Natural killer cell (primary cell): ENCODE measurements at regions not wholly inside any gene's neighbourhood (a gene's known extent, or its start where the extent isn't known, plus 50 kb on each side); places are given as distances from the start of the nearest gene placed in this dataset.

Source experiments
- ATAC-seq, 3 donors: fragments of 150-1000 bp in 2 of 3; fragments of 200-7000 bp in 1 of 3; cut with Tn5 transposase; 1 replicate in 1 of 3; 2 replicates in 2 of 3; pipeline ENCODE4 v1.10.0; 2021; ENCODE audit warnings: mild to moderate bottlenecking in 2 of 3, moderate library complexity in 2 of 3
- DNase-seq, 2 donors: peaks; one replicate each; pipeline versions ENCODE4 v3.0.0 to v3.0.0-alpha.2; 2013 to 2021; ENCODE audit warnings: mixed read lengths in 1 of 2
- H3K27ac ChIP-seq: one replicate; pipeline ENCODE4 v1.5.1; 2013; ENCODE audit warnings: mild to moderate bottlenecking, low read length
- H3K27me3 ChIP-seq: one replicate; pipeline ENCODE4 v1.6.1; 2013; ENCODE audit warnings: low read length; ENCODE audit not compliant: control insufficient read depth, insufficient read depth
- H3K36me3 ChIP-seq: one replicate; pipeline ENCODE4 v1.6.1; 2013; ENCODE audit warnings: low read length; ENCODE audit not compliant: control insufficient read depth, insufficient read depth
- H3K4me1 ChIP-seq: one replicate; pipeline ENCODE4 v1.6.1; 2013; ENCODE audit warnings: low read length; ENCODE audit not compliant: control insufficient read depth, insufficient read depth
- H3K4me3 ChIP-seq: one replicate; pipeline ENCODE4 v1.5.1; 2013; ENCODE audit warnings: low read length
- H3K9me3 ChIP-seq: one replicate; pipeline ENCODE4 v1.6.1; 2013; ENCODE audit warnings: low read length; ENCODE audit not compliant: control insufficient read depth, insufficient read depth
- H3K27ac Mint-ChIP-seq, 2 donors: one replicate each; pipeline ENCODE4 v1.8.0; 2022; ENCODE audit warnings: mild to moderate bottlenecking in 2 of 2, mixed read lengths in 2 of 2, moderate library complexity in 1 of 2
- H3K27me3 Mint-ChIP-seq, 2 donors: one replicate each; pipeline ENCODE4 v1.8.0; 2022; ENCODE audit warnings: low read depth in 2 of 2, mixed read lengths in 2 of 2
- H3K36me3 Mint-ChIP-seq: one replicate; pipeline ENCODE4 v1.8.0; 2022; ENCODE audit warnings: mixed read lengths
- H3K4me1 Mint-ChIP-seq, 2 donors: one replicate each; pipeline ENCODE4 v1.8.0; 2022; ENCODE audit warnings: mixed read lengths in 2 of 2
- H3K4me3 Mint-ChIP-seq: one replicate; pipeline ENCODE4 v1.8.0; 2022; ENCODE audit warnings: mild to moderate bottlenecking, moderate library complexity, mixed read lengths
- H3K9me3 Mint-ChIP-seq, 2 donors: one replicate each; pipeline ENCODE4 v1.8.0; 2022; ENCODE audit warnings: mixed read lengths in 2 of 2
- WGBS: methylation state at CpG from one replicate; pipeline ENCODE4 v1.1.7; 2013; ENCODE audit warnings: missing lambda C conversion rate; ENCODE audit not compliant: insufficient coverage; 5-methylcytosine and 5-hydroxymethylcytosine counted together
- intact Hi-C: fragments of 100-400 bp; cut with micrococcal nuclease; formaldehyde crosslinking; loops from one replicate; pipeline ENCODE4 v1.14.2; 2022
- TF ChIP-seq, protein P1 (sequence below): fragments of 200-600 bp; IDR thresholded peaks from one replicate; pipeline ENCODE4 v1.8.0; 2022; ENCODE audit warnings: antibody characterized with exemption

DNA sequence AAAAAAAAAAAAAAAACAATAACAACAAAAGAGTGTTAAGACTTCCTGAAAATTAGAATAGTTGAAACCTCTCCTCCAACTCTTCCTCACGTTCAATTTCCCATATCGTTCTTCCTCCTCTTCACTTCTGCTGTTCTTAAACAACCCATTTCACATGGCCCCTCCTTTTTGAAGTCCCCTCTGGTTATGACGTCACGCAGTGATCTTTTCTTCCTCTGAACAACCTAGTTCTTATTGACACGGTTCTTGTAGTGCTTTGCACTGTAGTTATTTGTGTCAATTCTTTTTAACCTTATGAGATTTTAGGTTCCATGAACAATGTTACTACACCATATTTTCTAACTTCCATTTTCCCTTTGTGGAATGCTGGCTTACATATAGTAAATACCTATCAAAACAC lies 69.5 kb upstream of the RGPD4 start:
- 83% methylated on average over 4 of the region's 5 CpGs for WGBS
- H3K4me1 Mint-ChIP-seq = no peaks in the 10 kb centered on the region
- H3K9me3 ChIP-seq = no peaks in the 10 kb centered on the region

GRCh38 chr2:107760620-107761364 lies 65.9 kb upstream of the RGPD4 start:
- Mint-ChIP-seq H3K27ac (no peak overlapping the region), H3K4me3 (no peak overlapping the region), H3K36me3 (peaks cover 6% of the 10 kb centered on the region), H3K27me3 (peaks cover 0 to 3% of the 10 kb centered on the region in 2 donors), H3K9me3 (peaks cover 3 to 6% of the 10 kb centered on the region in 2 donors), H3K4me1 (no peaks in the 10 kb centered on the region)
- H3K27me3 ChIP-seq = no peaks in the 10 kb centered on the region
- ATAC-seq (no peak), DNase-seq (no peak)
- H3K4me1 ChIP-seq = no peaks in the 10 kb centered on the region
- H3K36me3 ChIP-seq = no peaks in the 10 kb centered on the region
- 92% methylated on average over 3 of the region's 5 CpGs for WGBS
- no peak overlapping the region for H3K27ac ChIP-seq
- H3K4me3 ChIP-seq = no peak overlapping the region
- intact Hi-C loops = no loop called here
- TF ChIP-seq, protein P1, sequence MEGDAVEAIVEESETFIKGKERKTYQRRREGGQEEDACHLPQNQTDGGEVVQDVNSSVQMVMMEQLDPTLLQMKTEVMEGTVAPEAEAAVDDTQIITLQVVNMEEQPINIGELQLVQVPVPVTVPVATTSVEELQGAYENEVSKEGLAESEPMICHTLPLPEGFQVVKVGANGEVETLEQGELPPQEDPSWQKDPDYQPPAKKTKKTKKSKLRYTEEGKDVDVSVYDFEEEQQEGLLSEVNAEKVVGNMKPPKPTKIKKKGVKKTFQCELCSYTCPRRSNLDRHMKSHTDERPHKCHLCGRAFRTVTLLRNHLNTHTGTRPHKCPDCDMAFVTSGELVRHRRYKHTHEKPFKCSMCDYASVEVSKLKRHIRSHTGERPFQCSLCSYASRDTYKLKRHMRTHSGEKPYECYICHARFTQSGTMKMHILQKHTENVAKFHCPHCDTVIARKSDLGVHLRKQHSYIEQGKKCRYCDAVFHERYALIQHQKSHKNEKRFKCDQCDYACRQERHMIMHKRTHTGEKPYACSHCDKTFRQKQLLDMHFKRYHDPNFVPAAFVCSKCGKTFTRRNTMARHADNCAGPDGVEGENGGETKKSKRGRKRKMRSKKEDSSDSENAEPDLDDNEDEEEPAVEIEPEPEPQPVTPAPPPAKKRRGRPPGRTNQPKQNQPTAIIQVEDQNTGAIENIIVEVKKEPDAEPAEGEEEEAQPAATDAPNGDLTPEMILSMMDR = no peak
- H3K9me3 ChIP-seq = no peaks in the 10 kb centered on the region

More for the DNA sequence above, 69.5 kb upstream of the RGPD4 start:
- intact Hi-C loops = no loop called here
- no peaks in the 10 kb centered on the region for H3K36me3 ChIP-seq
- no peaks in the 10 kb centered on the region for H3K4me1 ChIP-seq
- no peak overlapping the region for H3K4me3 ChIP-seq
- no peaks in the 10 kb centered on the region for H3K27me3 ChIP-seq
- H3K36me3 Mint-ChIP-seq = peaks cover 5% of the 10 kb centered on the region
- H3K27ac Mint-ChIP-seq = no peak overlapping the region
- DNase-seq = no peak
- TF ChIP-seq, protein P1 = no peak
- peaks cover 3 to 7% of the 10 kb centered on the region in 2 donors for H3K9me3 Mint-ChIP-seq
- no peak overlapping the region for H3K4me3 Mint-ChIP-seq
- no peak for ATAC-seq
- no peak overlapping the region for H3K27ac ChIP-seq
- peaks cover 0 to 7% of the 10 kb centered on the region in 2 donors for H3K27me3 Mint-ChIP-seq

GRCh38 chr2:107772353-107772752 lies 54.3 kb upstream of the RGPD4 start:
- no peaks in the 10 kb centered on the region for H3K4me1 Mint-ChIP-seq
- no peaks in the 10 kb centered on the region for H3K4me1 ChIP-seq
- H3K4me3 ChIP-seq = no peak overlapping the region
- no peak overlapping the region for H3K4me3 Mint-ChIP-seq
- H3K27me3 ChIP-seq = no peaks in the 10 kb centered on the region
- no peaks in the 10 kb centered on the region for H3K9me3 Mint-ChIP-seq
- H3K27me3 Mint-ChIP-seq = peaks cover 0 to 9% of the 10 kb centered on the region in 2 donors
- WGBS = 96% methylated on average over 5 of the region's 5 CpGs
- no peak overlapping the region for H3K27ac ChIP-seq
- TF ChIP-seq, protein P1 = no peak
- intact Hi-C loops = no loop called here
- no peak for ATAC-seq
- no peaks in the 10 kb centered on the region for H3K36me3 ChIP-seq
- DNase-seq = no peak
- H3K27ac Mint-ChIP-seq = no peak overlapping the region
- H3K36me3 Mint-ChIP-seq = no peaks in the 10 kb centered on the region
- H3K9me3 ChIP-seq = no peaks in the 10 kb centered on the region

GRCh38 chr2:107775211-107775610 lies 51.5 kb upstream of the RGPD4 start:
- no peak overlapping the region for H3K4me3 Mint-ChIP-seq
- intact Hi-C loops = no loop called here
- Histone ChIP-seq H3K4me3 (no peak overlapping the region), H3K4me1 (no peaks in the 10 kb centered on the region), H3K27ac (no peak overlapping the region), H3K9me3 (no peaks in the 10 kb centered on the region), H3K27me3 (no peaks in the 10 kb centered on the region), H3K36me3 (no peaks in the 10 kb centered on the region)
- TF ChIP-seq, protein P1 = no peak
- no peaks in the 10 kb centered on the region for H3K4me1 Mint-ChIP-seq
- 85% methylated on average over 4 of the region's 5 CpGs for WGBS
- H3K9me3 Mint-ChIP-seq = peaks cover 0 to 3% of the 10 kb centered on the region in 2 donors
- peaks cover 0 to 9% of the 10 kb centered on the region in 2 donors for H3K27me3 Mint-ChIP-seq
- no peak for DNase-seq
- no peaks in the 10 kb centered on the region for H3K36me3 Mint-ChIP-seq
- no peak for ATAC-seq
- no peak overlapping the region for H3K27ac Mint-ChIP-seq
